HFF-Myc (cell line): ENCODE measurements at regions not wholly inside any gene's neighbourhood (a gene's known extent, or its start where the extent isn't known, plus 50 kb on each side); places are given as distances from the start of the nearest gene placed in this dataset.
"Not testable (repeated sequence)": the region's sequence is repeated elsewhere in the genome, so short reads cannot be mapped to it uniquely, and the experiment has no call there.

Experiments used
- DNase-seq: peaks from one replicate; pipeline ENCODE4 v3.0.0-alpha.2; 2011; ENCODE audit warnings: low read depth; ENCODE audit errors: extremely low read depth
- H3K4me3 ChIP-seq: replicated peaks from 2 replicates; pipeline ENCODE4 v1.5.1; 2011; ENCODE audit warnings: low read depth, mild to moderate bottlenecking, control low read depth, low read length
- CTCF ChIP-seq: IDR thresholded peaks from 2 replicates; pipeline ENCODE4 v1.5.1; 2012; ENCODE audit warnings: mild to moderate bottlenecking, low read depth, low read length, control low read depth; ENCODE audit errors: missing control alignments

- H3K4me3 ChIP-seq = no peak overlapping the region
- DNase-seq = no peak
- no peak for TF ChIP-seq CTCF
Measured at GRCh38 chr1:233796146-233796783, 108.2 kb upstream of the SLC35F3 start.

- DNase-seq = no peak
- H3K4me3 ChIP-seq = no peak overlapping the region
- no peak for TF ChIP-seq CTCF
Measured at GRCh38 chr1:233802611-233803010, 101.9 kb upstream of the SLC35F3 start.

- TF ChIP-seq CTCF = no peak
- no peak overlapping the region for H3K4me3 ChIP-seq
- no peak for DNase-seq
Measured at GRCh38 chr1:233805786-233806185, 98.7 kb upstream of the SLC35F3 start.

- DNase-seq = no peak
Measured at GRCh38 chr1:233815357-233815756, 89.1 kb upstream of the SLC35F3 start.

GRCh38 chr1:233815865-233816264 is 88.6 kb upstream of the SLC35F3 start:
- DNase-seq = no peak
- H3K4me3 ChIP-seq = no peak overlapping the region
- TF ChIP-seq CTCF = no peak

More at GRCh38 chr1:233815357-233815756, 89.1 kb upstream of the SLC35F3 start:
- no peak overlapping the region for H3K4me3 ChIP-seq
- no peak for TF ChIP-seq CTCF

- H3K4me3 ChIP-seq = no peak overlapping the region
- no peak for DNase-seq
- no peak for TF ChIP-seq CTCF
Measured at GRCh38 chr1:233816348-233816747, 88.1 kb upstream of the SLC35F3 start.

GRCh38 chr1:233819042-233819441 is 85.4 kb upstream of the SLC35F3 start:
- no peak for DNase-seq
- H3K4me3 ChIP-seq = no peak overlapping the region
- TF ChIP-seq CTCF = no peak

GRCh38 chr1:233824179-233824578 is 80.3 kb upstream of the SLC35F3 start:
- not testable (repeated sequence) for DNase-seq

GRCh38 chr1:233827937-233828336 is 76.5 kb upstream of the SLC35F3 start:
- not testable (repeated sequence) for H3K4me3 ChIP-seq, DNase-seq

More at GRCh38 chr1:233824179-233824578, 80.3 kb upstream of the SLC35F3 start:
- H3K4me3 ChIP-seq = not testable (repeated sequence)
